GM21360 (cell line): ENCODE measurements at regions not wholly inside any gene's neighbourhood (a gene's known extent, or its start where the extent isn't known, plus 50 kb on each side); places are given as distances from the start of the nearest gene placed in this dataset.
"Not testable (repeated sequence)": the region's sequence is repeated elsewhere in the genome, so short reads cannot be mapped to it uniquely, and the experiment has no call there.

Source experiments
- ATAC-seq: cut with Tn5 transposase; IDR thresholded peaks from one replicate; pipeline ENCODE4 v1.9.1; 2021; ENCODE audit warnings: mild to moderate bottlenecking, moderate library complexity; ENCODE audit not compliant: unreplicated experiment

DNA sequence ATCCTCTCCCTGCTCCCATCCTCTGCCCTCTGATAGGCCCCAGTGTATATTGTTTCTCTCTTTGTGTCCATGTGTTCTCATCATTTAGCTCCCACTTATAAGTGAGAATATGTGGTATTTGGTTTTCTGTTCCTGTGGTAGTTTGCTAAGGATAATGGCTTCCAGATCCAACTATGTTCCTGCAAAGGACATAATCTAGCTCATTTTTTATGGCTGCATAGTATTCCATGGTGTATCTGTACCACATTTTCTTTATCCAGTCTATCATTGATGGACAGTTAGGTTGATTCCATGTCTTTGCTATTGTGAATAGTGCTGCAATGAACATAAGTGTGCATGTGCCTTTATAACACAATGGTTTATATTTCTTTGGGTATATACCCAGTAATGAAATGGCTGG is 57.8 kb upstream of the SMIM30 start:
- not testable (repeated sequence) for ATAC-seq

- ATAC-seq = no peak
Observed at GRCh38 chr7:113175525-113176104, 57.3 kb upstream of the SMIM30 start.

DNA sequence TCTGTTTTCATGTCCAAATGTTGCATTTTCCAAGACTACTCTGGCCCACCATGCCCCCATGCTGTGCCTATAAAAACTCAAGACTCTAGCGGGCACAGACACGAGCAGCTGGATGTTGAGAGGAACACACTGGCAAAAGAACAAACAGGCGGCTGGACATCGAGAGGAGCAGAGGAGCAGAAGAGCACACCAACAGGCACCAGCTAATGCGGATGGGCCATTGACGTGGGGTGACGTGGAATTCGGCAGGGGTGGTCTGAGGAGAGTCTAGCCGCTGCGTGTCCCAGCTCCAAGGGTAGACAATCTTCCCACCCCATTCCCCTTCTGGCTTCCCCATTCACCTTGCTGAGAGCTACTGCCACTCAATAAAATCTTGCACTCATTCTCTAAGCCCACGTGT is 54.4 kb upstream of the SMIM30 start:
- ATAC-seq = no peak

GRCh38 chr7:113170591-113170990 is 52.2 kb upstream of the SMIM30 start:
- no peak for ATAC-seq
